AG04450 (cell line): ENCODE measurements at regions not wholly inside any gene's neighbourhood (a gene's known extent, or its start where the extent isn't known, plus 50 kb on each side); places are given as distances from the start of the nearest gene placed in this dataset.

Source experiments
- CTCF ChIA-PET: fragments of 300-600, 350-600 bp; formaldehyde crosslinking; extraction: SDS; loops from one replicate; lab custom pipeline; 2022; ENCODE audit warnings: antibody characterized with exemption, inconsistent platforms; lab: Charles Lee
- POLR2A ChIA-PET: fragments of 350-600 bp; formaldehyde crosslinking; extraction: SDS; loops from one replicate; lab custom pipeline; 2021; ENCODE audit warnings: antibody characterized with exemption, inconsistent platforms; lab: Yijun Ruan, JAX
- DNase-seq: peaks from one replicate; pipeline ENCODE4 v3.0.0-alpha.2; 2011; ENCODE audit warnings: low read depth, low spot score
- H3K27ac ChIP-seq: one replicate; pipeline ENCODE4 v1.5.1; 2012; ENCODE audit warnings: low read depth, low read length, control low read depth
- H3K27me3 ChIP-seq: one replicate; pipeline ENCODE4 v1.6.0; 2012; ENCODE audit warnings: low read length; ENCODE audit not compliant: control insufficient read depth, insufficient read depth
- H3K4me3 ChIP-seq: 2 replicates; pipeline ENCODE4 v1.5.1; 2011; ENCODE audit warnings: mild to moderate bottlenecking, low read depth, low read length, control low read depth
- H3K9me3 ChIP-seq: 2 replicates; pipeline ENCODE4 v1.5.1; 2012; ENCODE audit warnings: low read length; ENCODE audit not compliant: control insufficient read depth, insufficient read depth
- TF ChIP-seq, protein P1 (sequence below): IDR thresholded peaks from 2 replicates; pipeline ENCODE4 v1.5.1; 2011; ENCODE audit warnings: low read depth, low read length, control low read depth, inconsistent platforms

DNA sequence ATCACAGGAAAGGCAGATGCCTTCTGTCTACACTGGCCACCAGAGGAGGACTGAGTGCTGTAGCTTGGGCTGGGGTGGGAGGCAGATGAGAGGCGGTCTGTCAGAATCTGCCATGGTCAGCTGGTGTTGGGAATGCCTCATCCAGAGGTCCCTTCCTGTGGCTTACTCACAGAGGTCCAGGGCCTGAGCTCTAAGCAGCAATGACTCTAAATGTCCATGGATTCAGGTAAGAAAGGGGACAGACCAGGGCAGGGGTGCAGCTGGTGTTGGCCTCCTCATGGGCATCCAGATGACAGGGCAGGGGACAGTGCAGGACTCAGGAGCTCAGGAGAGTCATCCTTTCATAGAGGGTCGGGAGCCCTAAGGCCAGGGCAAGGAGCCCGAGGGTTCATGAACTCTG lies 165.0 kb downstream of the ICE1 start:
- TF ChIP-seq, protein P1, sequence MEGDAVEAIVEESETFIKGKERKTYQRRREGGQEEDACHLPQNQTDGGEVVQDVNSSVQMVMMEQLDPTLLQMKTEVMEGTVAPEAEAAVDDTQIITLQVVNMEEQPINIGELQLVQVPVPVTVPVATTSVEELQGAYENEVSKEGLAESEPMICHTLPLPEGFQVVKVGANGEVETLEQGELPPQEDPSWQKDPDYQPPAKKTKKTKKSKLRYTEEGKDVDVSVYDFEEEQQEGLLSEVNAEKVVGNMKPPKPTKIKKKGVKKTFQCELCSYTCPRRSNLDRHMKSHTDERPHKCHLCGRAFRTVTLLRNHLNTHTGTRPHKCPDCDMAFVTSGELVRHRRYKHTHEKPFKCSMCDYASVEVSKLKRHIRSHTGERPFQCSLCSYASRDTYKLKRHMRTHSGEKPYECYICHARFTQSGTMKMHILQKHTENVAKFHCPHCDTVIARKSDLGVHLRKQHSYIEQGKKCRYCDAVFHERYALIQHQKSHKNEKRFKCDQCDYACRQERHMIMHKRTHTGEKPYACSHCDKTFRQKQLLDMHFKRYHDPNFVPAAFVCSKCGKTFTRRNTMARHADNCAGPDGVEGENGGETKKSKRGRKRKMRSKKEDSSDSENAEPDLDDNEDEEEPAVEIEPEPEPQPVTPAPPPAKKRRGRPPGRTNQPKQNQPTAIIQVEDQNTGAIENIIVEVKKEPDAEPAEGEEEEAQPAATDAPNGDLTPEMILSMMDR = no peak
- Histone ChIP-seq H3K9me3 (peaks cover 51% of the 10 kb centered on the region), H3K27ac (no peak overlapping the region), H3K27me3 (no peaks in the 10 kb centered on the region), H3K4me3 (no peak overlapping the region)
- ChIA-PET POLR2A (no interaction called here), CTCF (no interaction called here)
- no peak for DNase-seq

DNA sequence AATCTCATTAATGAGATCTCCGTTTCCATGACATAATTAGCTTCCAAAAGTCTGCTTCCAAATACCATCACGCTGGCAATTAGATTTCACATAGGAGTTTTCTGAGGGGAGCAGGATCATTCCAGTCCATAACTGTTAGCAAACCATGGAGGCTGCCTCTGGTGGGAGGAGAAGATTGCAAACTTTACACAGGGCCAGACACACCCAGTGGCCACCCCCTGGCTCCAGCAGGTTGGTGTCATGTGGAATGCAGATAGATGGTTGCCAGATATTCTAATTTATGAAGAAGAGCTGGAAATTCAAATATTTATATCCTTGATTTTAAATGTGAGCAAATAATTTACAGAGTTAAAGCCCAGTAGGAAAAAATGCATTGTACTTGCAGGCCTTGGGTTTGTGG lies 164.2 kb downstream of the ICE1 start:
- DNase-seq = no peak
- no peaks in the 10 kb centered on the region for H3K27me3 ChIP-seq
- no peak overlapping the region for H3K4me3 ChIP-seq
- POLR2A ChIA-PET = no interaction called here
- H3K9me3 ChIP-seq = peaks cover 50% of the 10 kb centered on the region
- CTCF ChIA-PET = no interaction called here
- TF ChIP-seq, protein P1 = no peak
- H3K27ac ChIP-seq = no peak overlapping the region

DNA sequence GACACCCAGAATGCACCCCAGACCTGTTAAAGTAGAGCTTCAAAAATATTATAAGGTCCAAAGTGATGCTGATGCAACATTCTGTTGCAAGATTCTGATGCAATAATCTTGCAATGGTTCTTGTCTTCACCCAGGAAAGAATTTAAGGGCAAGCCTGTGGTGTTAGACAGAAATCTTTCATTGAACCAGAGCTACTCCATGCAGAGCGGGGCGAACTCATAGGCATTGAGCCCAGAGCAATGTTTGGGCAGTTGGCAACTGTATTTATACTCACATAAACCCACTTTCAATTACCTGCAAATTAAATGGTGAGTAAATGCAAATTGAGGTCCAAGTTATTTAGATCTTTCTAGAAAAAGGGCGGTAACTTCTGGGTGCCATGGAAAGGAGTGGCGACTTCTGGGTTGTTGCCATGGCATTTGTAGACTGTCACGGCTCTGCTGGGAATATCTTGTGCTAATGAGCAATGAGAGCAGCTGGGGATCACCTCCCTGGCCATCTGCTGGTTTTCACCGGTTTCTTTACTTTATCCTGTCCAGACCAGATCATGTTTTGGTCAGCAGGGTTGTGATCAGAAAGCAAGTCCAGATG lies 163.4 kb downstream of the ICE1 start:
- H3K27me3 ChIP-seq = no peaks in the 10 kb centered on the region
- ChIA-PET POLR2A (no interaction called here), CTCF (no interaction called here)
- DNase-seq = no peak
- H3K9me3 ChIP-seq = peaks cover 47% of the 10 kb centered on the region
- no peak overlapping the region for H3K27ac ChIP-seq
- TF ChIP-seq, protein P1 = no peak
- no peak overlapping the region for H3K4me3 ChIP-seq

DNA sequence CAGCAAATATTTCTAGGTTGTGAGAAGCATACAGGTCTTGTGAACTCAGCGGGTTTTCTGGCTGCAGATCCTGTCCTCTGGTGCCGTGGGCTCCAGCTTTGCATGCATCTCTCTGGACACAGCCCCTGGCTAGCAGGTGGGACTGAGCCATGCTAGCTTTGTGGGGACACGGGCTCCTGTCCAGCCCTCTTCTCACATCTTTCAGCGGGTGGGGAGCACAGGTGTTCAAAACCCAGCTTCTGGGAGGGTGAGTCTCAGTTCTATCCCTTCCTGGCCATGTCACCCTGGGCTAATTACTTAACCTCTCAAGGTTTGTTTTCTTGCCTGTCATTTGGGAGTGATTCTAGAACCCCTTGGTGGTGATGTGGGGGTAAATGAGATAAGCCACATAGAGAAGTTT lies 162.3 kb downstream of the ICE1 start:
- no peak overlapping the region for H3K27ac ChIP-seq
- ChIA-PET CTCF (no interaction called here), POLR2A (no interaction called here)
- no peak overlapping the region for H3K4me3 ChIP-seq
- no peaks in the 10 kb centered on the region for H3K27me3 ChIP-seq
- peaks cover 42% of the 10 kb centered on the region for H3K9me3 ChIP-seq
- DNase-seq = no peak
- TF ChIP-seq, protein P1 = no peak

DNA sequence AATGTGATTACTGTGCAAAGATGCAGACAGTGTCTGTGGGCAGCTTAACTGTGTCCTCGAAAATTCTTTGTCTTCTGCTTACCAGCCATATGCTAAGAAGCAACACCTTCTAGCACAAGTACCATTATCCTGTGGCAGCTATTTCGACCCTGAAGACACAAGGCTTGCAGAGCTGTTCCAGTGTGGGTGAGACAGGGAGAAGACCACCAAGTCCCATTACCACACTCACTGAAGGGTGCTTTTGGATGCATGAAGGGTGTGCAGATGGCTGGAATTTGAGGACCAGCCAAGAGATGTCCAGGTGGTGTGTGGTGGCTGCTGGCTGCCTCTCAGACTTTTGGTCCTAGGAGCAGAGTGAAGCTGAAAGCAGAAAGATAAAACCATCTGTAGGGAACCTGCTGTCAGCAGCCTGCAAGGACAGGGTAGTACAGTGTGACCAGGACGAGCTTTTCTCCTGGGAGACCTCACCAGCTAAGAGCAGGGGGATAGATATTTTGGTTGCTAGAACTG lies 161.8 kb downstream of the ICE1 start:
- ChIA-PET POLR2A (no interaction called here), CTCF (no interaction called here)
- H3K27me3 ChIP-seq = no peaks in the 10 kb centered on the region
- no peak overlapping the region for H3K4me3 ChIP-seq
- no peak overlapping the region for H3K27ac ChIP-seq
- H3K9me3 ChIP-seq = peaks cover 37% of the 10 kb centered on the region
- TF ChIP-seq, protein P1 = no peak
- no peak for DNase-seq
